HG03095 (cell line): ENCODE measurements at regions not wholly inside any gene's neighbourhood (a gene's known extent, or its start where the extent isn't known, plus 50 kb on each side); places are given as distances from the start of the nearest gene placed in this dataset.
"Not testable (repeated sequence)": the region's sequence is repeated elsewhere in the genome, so short reads cannot be mapped to it uniquely, and the experiment has no call there.

Source experiments
- ATAC-seq: cut with Tn5 transposase; IDR thresholded peaks from one replicate; pipeline ENCODE4 v1.9.1; 2021; ENCODE audit warnings: moderate library complexity; ENCODE audit not compliant: unreplicated experiment

GRCh38 chr11:129763569-129763968 lies 52.1 kb upstream of the TMEM45B start:
- ATAC-seq, result not testable (repeated sequence)

- not testable (repeated sequence) for ATAC-seq
Observed at GRCh38 chr11:129764204-129764603, 51.4 kb upstream of the TMEM45B start.
